H9 (cell line): ENCODE measurements at regions not wholly inside any gene's neighbourhood (a gene's known extent, or its start where the extent isn't known, plus 50 kb on each side); places are given as distances from the start of the nearest gene placed in this dataset.

ENCODE experiments used
- DNase-seq: peaks from one replicate; pipeline ENCODE4 v3.0.0-alpha.2; 2017
- H2AFZ ChIP-seq: one replicate; pipeline ENCODE4 v1.6.1; 2013; ENCODE audit warnings: mild to moderate bottlenecking, low read length, control low read depth, moderate library complexity
- H2AK5ac ChIP-seq: 2 replicates; pipeline ENCODE4 v1.6.1; 2013; ENCODE audit warnings: low read length, control low read depth, mixed read lengths; ENCODE audit not compliant: insufficient read length
- H2BK120ac ChIP-seq: one replicate; pipeline ENCODE4 v1.6.1; 2013; ENCODE audit warnings: low read depth, mild to moderate bottlenecking, low read length, control low read depth, inconsistent platforms; ENCODE audit not compliant: poor library complexity, severe bottlenecking
- H2BK12ac ChIP-seq: 2 replicates; pipeline ENCODE4 v1.6.1; 2013; ENCODE audit warnings: low read length, control low read depth, mixed read lengths, low read depth; ENCODE audit not compliant: insufficient read length
- H2BK15ac ChIP-seq: 2 replicates; pipeline ENCODE4 v1.6.1; 2013; ENCODE audit warnings: low read depth, low read length, control low read depth
- H2BK20ac ChIP-seq: one replicate; pipeline ENCODE4 v1.6.1; 2013; ENCODE audit warnings: low read depth, mild to moderate bottlenecking, low read length, control low read depth, inconsistent platforms; ENCODE audit not compliant: poor library complexity, severe bottlenecking
- H2BK5ac ChIP-seq: 2 replicates; pipeline ENCODE4 v1.6.1; 2013; ENCODE audit warnings: low read length, control low read depth, mixed read lengths; ENCODE audit not compliant: insufficient read length
- H3K14ac ChIP-seq: 2 replicates; pipeline ENCODE4 v1.6.1; 2013; ENCODE audit warnings: low read length, control low read depth; ENCODE audit not compliant: insufficient read depth
- H3K18ac ChIP-seq: 2 replicates; pipeline ENCODE4 v1.6.1; 2013; ENCODE audit warnings: low read depth, mild to moderate bottlenecking, mixed read lengths, low read length, control low read depth; ENCODE audit not compliant: insufficient read length
- H3K23ac ChIP-seq: 2 replicates; pipeline ENCODE4 v1.6.1; 2013; ENCODE audit warnings: low read length, control low read depth, mixed read lengths, low read depth; ENCODE audit not compliant: insufficient read length
- H3K23me2 ChIP-seq: 2 replicates; pipeline ENCODE4 v1.6.1; 2013; ENCODE audit warnings: low read depth, mild to moderate bottlenecking, mixed read lengths, low read length, control low read depth; ENCODE audit not compliant: insufficient read length, poor library complexity, severe bottlenecking
- H3K27ac ChIP-seq: 2 replicates; pipeline ENCODE4 v1.5.1; 2013; ENCODE audit warnings: low read length, control low read depth, mixed read lengths, low read depth; ENCODE audit not compliant: insufficient read length
- H3K27me3 ChIP-seq: 2 replicates; pipeline ENCODE4 v1.6.1; 2013; ENCODE audit warnings: low read length, control low read depth, inconsistent platforms; ENCODE audit not compliant: insufficient read depth
- H3K4ac ChIP-seq: 2 replicates; pipeline ENCODE4 v1.6.1; 2013; ENCODE audit warnings: low read depth, mild to moderate bottlenecking, control low read depth, inconsistent platforms, low read length, moderate library complexity
- H3K4me1 ChIP-seq: 2 replicates; pipeline ENCODE4 v1.6.1; 2013; ENCODE audit warnings: low read length, control low read depth, inconsistent platforms; ENCODE audit not compliant: insufficient read depth
- H3K4me2 ChIP-seq: 2 replicates; pipeline ENCODE4 v1.6.1; 2013; ENCODE audit warnings: low read length, control low read depth, mixed read lengths; ENCODE audit not compliant: insufficient read length, insufficient read depth
- H3K56ac ChIP-seq: 2 replicates; pipeline ENCODE4 v1.6.1; 2013; ENCODE audit warnings: low read depth, mild to moderate bottlenecking, mixed read lengths, low read length, control low read depth; ENCODE audit not compliant: insufficient read length
- H3K79me1 ChIP-seq: 2 replicates; pipeline ENCODE4 v1.6.1; 2013; ENCODE audit warnings: low read depth, mild to moderate bottlenecking, moderate library complexity, low read length, control low read depth, inconsistent platforms; ENCODE audit not compliant: insufficient read depth, poor library complexity, severe bottlenecking
- H3K79me2 ChIP-seq: 2 replicates; pipeline ENCODE4 v1.6.1; 2013; ENCODE audit warnings: low read length, control low read depth, inconsistent platforms; ENCODE audit not compliant: insufficient read depth
- H3K9ac ChIP-seq: 2 replicates; pipeline ENCODE4 v1.6.1; 2013; ENCODE audit warnings: low read length, control low read depth, mixed read lengths; ENCODE audit not compliant: insufficient read length; ENCODE audit errors: extremely low read depth
- H3K9me3 ChIP-seq: one replicate; pipeline ENCODE4 v1.6.1; 2013; ENCODE audit warnings: low read depth, low read length, inconsistent platforms; ENCODE audit not compliant: control insufficient read depth
- H3T11ph ChIP-seq: one replicate; pipeline ENCODE4 v1.6.1; 2013; ENCODE audit warnings: mild to moderate bottlenecking, low read length, control low read depth, inconsistent platforms
- H4K20me1 ChIP-seq: one replicate; pipeline ENCODE4 v1.6.1; 2013; ENCODE audit not compliant: control insufficient read depth, insufficient read length, insufficient read depth
- H4K5ac ChIP-seq: 2 replicates; pipeline ENCODE4 v1.6.1; 2013; ENCODE audit warnings: low read depth, mild to moderate bottlenecking, mixed read lengths, low read length, control low read depth; ENCODE audit not compliant: insufficient read length
- H4K8ac ChIP-seq: replicated peaks from 2 replicates; pipeline ENCODE4 v1.6.1; 2013; ENCODE audit warnings: low read length, control low read depth, mixed read lengths, low read depth; ENCODE audit not compliant: insufficient read length
- H4K91ac ChIP-seq: 2 replicates; pipeline ENCODE4 v1.6.1; 2013; ENCODE audit warnings: low read depth, mild to moderate bottlenecking, moderate library complexity, mixed read lengths, low read length, control low read depth; ENCODE audit not compliant: insufficient read length
- H3K27ac Mint-ChIP-seq, 3 experiments: 2 replicates in 2 of 3; 3 replicates in 1 of 3; pipeline ENCODE4 v1.8.0; 2020 to 2021; ENCODE audit warnings: mixed read lengths in 3 of 3, mild to moderate bottlenecking in 1 of 3, moderate library complexity in 1 of 3
- H3K27me3 Mint-ChIP-seq: 2 replicates; pipeline ENCODE4 v1.8.0; 2021; ENCODE audit warnings: low read depth, mild to moderate bottlenecking, moderate library complexity, mixed read lengths
- H3K36me3 Mint-ChIP-seq, 3 experiments: 2 replicates in 2 of 3; 3 replicates in 1 of 3; pipeline ENCODE4 v1.8.0; 2020 to 2021; ENCODE audit warnings: low read depth in 3 of 3, mixed read lengths in 3 of 3; ENCODE audit not compliant: insufficient read depth in 1 of 3
- H3K4me1 Mint-ChIP-seq, 2 experiments: 2 replicates each; pipeline ENCODE4 v1.8.0; 2020; ENCODE audit warnings: mixed read lengths in 2 of 2
- H3K4me3 Mint-ChIP-seq, 2 experiments: 2 replicates in 1 of 2; 3 replicates in 1 of 2; pipeline ENCODE4 v1.8.0; 2020 to 2021; ENCODE audit warnings: mild to moderate bottlenecking in 2 of 2, mixed read lengths in 2 of 2, moderate library complexity in 1 of 2
- H3K9me3 Mint-ChIP-seq, 2 experiments: 2 replicates in 1 of 2; 3 replicates in 1 of 2; pipeline ENCODE4 v1.8.0; 2020; ENCODE audit warnings: mild to moderate bottlenecking in 2 of 2, mixed read lengths in 2 of 2, moderate library complexity in 1 of 2
- CTCF ChIP-seq: fragments of 200-600 bp; sonication (generic); conservative IDR thresholded peaks from 3 replicates; pipeline ENCODE4 v1.8.0; 2021; ENCODE audit warnings: antibody characterized with exemption, mild to moderate bottlenecking
- WGBS: extraction: QIAGEN DNeasy Blood & Tissue Kit; methylation state at CpG from one replicate; pipeline ENCODE4 v1.1.7; 2013; ENCODE audit warnings: missing lambda C conversion rate, low lambda C conversion rate, mixed read lengths; ENCODE audit not compliant: insufficient read length; ENCODE audit errors: extremely low coverage; 5-methylcytosine and 5-hydroxymethylcytosine counted together

GRCh38 chr13:29993196-29993595 lies 142.8 kb upstream of the UBL3 start:
- H3K4me3 Mint-ChIP-seq: no peak overlapping the region
- H3T11ph ChIP-seq: no peak overlapping the region
- H2BK20ac ChIP-seq: no peak overlapping the region
- no peaks in the 10 kb centered on the region for H3K79me1 ChIP-seq
- TF ChIP-seq CTCF: peak; percentile 45; the same call in 2 of the 3 replicates
- H3K9me3 ChIP-seq: no peaks in the 10 kb centered on the region
- H3K27ac ChIP-seq: no peak overlapping the region
- H3K9me3 Mint-ChIP-seq: peaks cover 3 to 5% of the 10 kb centered on the region in 2 experiments; a peak in 4 of 5 replicates
- no peak overlapping the region for H2BK5ac ChIP-seq
- H3K27me3 ChIP-seq: no peaks in the 10 kb centered on the region
- no peak overlapping the region for H3K18ac ChIP-seq
- DNase-seq: no peak
- H3K4me2 ChIP-seq: no peak overlapping the region
- H3K56ac ChIP-seq: no peak overlapping the region
- H3K23ac ChIP-seq: no peak overlapping the region
- no peaks in the 10 kb centered on the region; the same call in none of the 2 replicates for H3K27me3 Mint-ChIP-seq
- H3K4me1 ChIP-seq: no peaks in the 10 kb centered on the region
- no peak overlapping the region for H2BK120ac ChIP-seq
- H4K20me1 ChIP-seq: no peaks in the 10 kb centered on the region
- H3K23me2 ChIP-seq: no peaks in the 10 kb centered on the region
- H3K14ac ChIP-seq: no peak overlapping the region
- H4K8ac ChIP-seq: no peak overlapping the region
- H2AFZ ChIP-seq: no peak overlapping the region
- H2BK12ac ChIP-seq: no peak overlapping the region
- no peak overlapping the region for H3K9ac ChIP-seq
- H3K4ac ChIP-seq: no peak overlapping the region
- no peak overlapping the region for H4K91ac ChIP-seq
- no peak overlapping the region for H2BK15ac ChIP-seq
- H3K79me2 ChIP-seq: no peaks in the 10 kb centered on the region
- H2AK5ac ChIP-seq: no peak overlapping the region
- H3K27ac Mint-ChIP-seq: no peak overlapping the region
- no CpG with 5 or more reads among the region's 4 CpGs for WGBS
- H3K4me1 Mint-ChIP-seq: peaks cover 12% of the 10 kb centered on the region in 2 experiments
- peaks cover 0 to 1% (median 0%) of the 10 kb centered on the region in 3 experiments; a peak in 1 of 7 replicates for H3K36me3 Mint-ChIP-seq
- no peak overlapping the region for H4K5ac ChIP-seq
